ENCODE measurements at regions not wholly inside any gene's neighbourhood (a gene's known extent, or its start where the extent isn't known, plus 50 kb on each side); places are given as distances from the start of the nearest gene placed in this dataset.

DNA sequence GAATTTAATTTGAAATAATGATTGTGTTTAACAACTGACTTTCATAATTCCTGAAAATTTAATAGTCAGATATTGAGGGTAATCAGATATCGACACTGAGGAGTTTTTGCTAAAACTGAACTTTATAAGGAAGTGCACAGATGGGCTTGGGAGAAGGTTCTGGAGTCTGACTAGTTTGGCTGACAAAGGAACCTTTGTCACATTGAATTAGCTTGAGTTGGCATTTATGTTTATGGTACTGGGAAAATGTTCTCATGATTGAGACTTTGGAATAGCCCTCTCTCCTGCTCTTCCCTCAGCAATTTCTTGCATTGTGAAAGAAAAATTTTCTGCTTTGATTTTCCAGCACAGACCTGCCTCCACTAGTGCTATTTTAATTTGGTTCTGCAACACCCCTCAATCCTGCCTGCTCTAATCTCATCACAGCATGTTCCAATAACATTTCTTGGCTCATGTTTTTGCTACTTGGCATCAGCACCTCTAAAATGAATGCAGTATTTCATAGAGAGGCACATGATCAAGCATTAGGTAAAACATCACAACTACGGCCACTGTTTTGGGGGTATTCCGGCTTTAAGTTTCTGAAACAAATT, 133.9 kb upstream of the FSHR start:
- TF ChIP-seq, protein P1, sequence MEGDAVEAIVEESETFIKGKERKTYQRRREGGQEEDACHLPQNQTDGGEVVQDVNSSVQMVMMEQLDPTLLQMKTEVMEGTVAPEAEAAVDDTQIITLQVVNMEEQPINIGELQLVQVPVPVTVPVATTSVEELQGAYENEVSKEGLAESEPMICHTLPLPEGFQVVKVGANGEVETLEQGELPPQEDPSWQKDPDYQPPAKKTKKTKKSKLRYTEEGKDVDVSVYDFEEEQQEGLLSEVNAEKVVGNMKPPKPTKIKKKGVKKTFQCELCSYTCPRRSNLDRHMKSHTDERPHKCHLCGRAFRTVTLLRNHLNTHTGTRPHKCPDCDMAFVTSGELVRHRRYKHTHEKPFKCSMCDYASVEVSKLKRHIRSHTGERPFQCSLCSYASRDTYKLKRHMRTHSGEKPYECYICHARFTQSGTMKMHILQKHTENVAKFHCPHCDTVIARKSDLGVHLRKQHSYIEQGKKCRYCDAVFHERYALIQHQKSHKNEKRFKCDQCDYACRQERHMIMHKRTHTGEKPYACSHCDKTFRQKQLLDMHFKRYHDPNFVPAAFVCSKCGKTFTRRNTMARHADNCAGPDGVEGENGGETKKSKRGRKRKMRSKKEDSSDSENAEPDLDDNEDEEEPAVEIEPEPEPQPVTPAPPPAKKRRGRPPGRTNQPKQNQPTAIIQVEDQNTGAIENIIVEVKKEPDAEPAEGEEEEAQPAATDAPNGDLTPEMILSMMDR (IDR thresholded peaks at IDR 0.05): no peak
- DNase-seq (ENCODE audit: extremely low spot score, unreplicated experiment): no peak
- no peak overlapping the region for H3K27ac Mint-ChIP-seq (ENCODE audit: unreplicated experiment)
- H3K9me3 Mint-ChIP-seq (ENCODE audit: unreplicated experiment): no peaks in the 10 kb centered on the region
- H3K36me3 Mint-ChIP-seq (ENCODE audit: unreplicated experiment): no peaks in the 10 kb centered on the region
- peaks cover 3% of the 10 kb centered on the region for H3K27me3 Mint-ChIP-seq (ENCODE audit: unreplicated experiment)
- no peaks in the 10 kb centered on the region for H3K4me1 Mint-ChIP-seq (ENCODE audit: unreplicated experiment)
- no peak overlapping the region for H3K4me3 Mint-ChIP-seq (ENCODE audit: unreplicated experiment)

DNA sequence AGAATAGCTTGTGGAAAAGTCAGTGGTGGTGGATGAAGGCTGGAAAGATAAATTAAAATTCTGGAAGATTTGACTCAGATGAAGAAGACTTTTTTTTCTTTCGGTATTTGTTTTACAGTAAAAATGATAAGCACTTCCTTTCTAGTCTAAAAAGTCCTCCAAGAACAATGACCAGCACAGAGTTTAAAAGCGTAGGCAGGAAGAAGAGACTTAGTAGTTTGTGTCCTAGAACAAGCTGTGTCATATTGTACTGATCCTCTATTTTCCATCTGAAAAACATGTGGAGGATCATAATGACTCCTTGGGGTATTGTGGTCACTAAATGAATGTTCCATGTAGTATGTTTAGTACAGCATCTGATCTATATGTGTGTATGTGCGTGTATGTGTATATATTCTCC, 132.4 kb upstream of the FSHR start:
- Mint-ChIP-seq H3K36me3 (ENCODE audit: unreplicated experiment) (no peaks in the 10 kb centered on the region), H3K4me1 (ENCODE audit: unreplicated experiment) (no peaks in the 10 kb centered on the region), H3K27ac (ENCODE audit: unreplicated experiment) (no peak overlapping the region), H3K4me3 (ENCODE audit: unreplicated experiment) (no peak overlapping the region), H3K27me3 (ENCODE audit: unreplicated experiment) (no peaks in the 10 kb centered on the region), H3K9me3 (ENCODE audit: unreplicated experiment) (no peaks in the 10 kb centered on the region)
- TF ChIP-seq, protein P1 (IDR thresholded peaks at IDR 0.05): no peak
- no peak for DNase-seq (ENCODE audit: extremely low spot score, unreplicated experiment)

DNA sequence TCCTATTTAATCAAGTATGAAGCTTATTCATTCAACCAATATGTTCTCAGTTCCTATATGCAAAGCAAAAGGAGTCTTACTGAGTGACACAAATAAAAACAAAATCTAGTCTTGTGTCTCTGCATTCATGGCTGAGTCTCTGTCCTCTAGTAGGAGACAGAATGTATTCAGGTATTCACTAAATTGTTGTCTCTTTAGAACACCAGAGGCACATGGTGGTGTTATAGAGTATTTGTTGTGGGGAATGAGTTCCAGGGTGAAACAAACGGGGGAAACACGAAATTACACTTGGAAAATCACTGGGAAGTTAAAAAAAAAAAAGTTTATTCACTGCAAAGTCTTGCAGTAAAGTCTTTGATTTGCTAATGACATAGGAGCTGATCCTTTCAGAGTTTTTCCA, 131.7 kb upstream of the FSHR start:
- H3K27ac Mint-ChIP-seq (ENCODE audit: unreplicated experiment): no peak overlapping the region
- DNase-seq (ENCODE audit: extremely low spot score, unreplicated experiment): no peak
- TF ChIP-seq, protein P1 (IDR thresholded peaks at IDR 0.05): no peak

DNA sequence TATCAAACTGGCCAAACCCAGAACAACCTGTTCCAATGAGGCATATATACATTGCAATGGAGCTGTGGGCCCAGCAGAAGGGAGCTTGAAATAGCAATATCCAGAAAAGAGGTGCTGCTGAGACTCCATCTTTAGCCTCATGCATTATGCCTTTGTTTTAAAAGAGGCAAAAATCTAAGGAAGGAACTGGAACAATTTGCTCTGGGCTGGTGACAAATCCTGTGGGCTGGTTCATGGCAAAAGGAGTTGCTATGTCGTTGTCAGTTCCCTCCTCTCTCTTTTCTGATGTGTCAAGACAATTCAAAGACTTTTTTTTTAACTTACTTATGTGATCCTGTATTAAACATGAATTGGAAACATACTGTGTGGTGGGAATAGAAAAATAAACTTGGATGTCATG, 124.2 kb upstream of the FSHR start:
- Mint-ChIP-seq H3K4me1 (ENCODE audit: unreplicated experiment) (no peaks in the 10 kb centered on the region), H3K9me3 (ENCODE audit: unreplicated experiment) (peaks cover 13% of the 10 kb centered on the region), H3K27ac (ENCODE audit: unreplicated experiment) (no peak overlapping the region), H3K36me3 (ENCODE audit: unreplicated experiment) (no peaks in the 10 kb centered on the region), H3K4me3 (ENCODE audit: unreplicated experiment) (no peak overlapping the region), H3K27me3 (ENCODE audit: unreplicated experiment) (no peaks in the 10 kb centered on the region)
- TF ChIP-seq, protein P1 (IDR thresholded peaks at IDR 0.05): no peak
- DNase-seq (ENCODE audit: extremely low spot score, unreplicated experiment): no peak

More for the DNA sequence above, 131.7 kb upstream of the FSHR start:
- Mint-ChIP-seq H3K4me1 (ENCODE audit: unreplicated experiment) (no peaks in the 10 kb centered on the region), H3K4me3 (ENCODE audit: unreplicated experiment) (no peak overlapping the region), H3K27me3 (ENCODE audit: unreplicated experiment) (no peaks in the 10 kb centered on the region), H3K36me3 (ENCODE audit: unreplicated experiment) (no peaks in the 10 kb centered on the region), H3K9me3 (ENCODE audit: unreplicated experiment) (no peaks in the 10 kb centered on the region)

DNA sequence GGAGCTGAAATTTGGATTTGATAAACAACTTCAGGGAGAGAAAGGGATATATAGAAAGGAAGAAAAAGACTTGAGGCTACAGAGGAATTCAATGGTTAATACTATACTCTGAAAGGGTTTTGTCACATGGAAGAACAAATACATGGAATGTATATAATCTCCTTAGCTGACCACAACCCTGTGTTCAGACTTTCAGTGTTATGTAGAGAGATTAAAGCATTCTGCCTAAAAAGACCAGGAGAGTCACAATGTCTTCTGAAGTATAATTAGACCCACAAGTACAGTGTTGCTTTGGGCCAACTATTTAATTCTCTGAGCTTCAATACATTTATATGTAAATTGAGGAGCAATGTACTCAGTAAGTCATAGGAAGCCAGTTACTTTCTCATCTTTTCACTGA, 123.8 kb upstream of the FSHR start:
- Mint-ChIP-seq H3K9me3 (ENCODE audit: unreplicated experiment) (peaks cover 13% of the 10 kb centered on the region), H3K27me3 (ENCODE audit: unreplicated experiment) (no peaks in the 10 kb centered on the region), H3K36me3 (ENCODE audit: unreplicated experiment) (no peaks in the 10 kb centered on the region)

More for the DNA sequence above, 123.8 kb upstream of the FSHR start:
- Mint-ChIP-seq H3K4me1 (ENCODE audit: unreplicated experiment) (no peaks in the 10 kb centered on the region), H3K27ac (ENCODE audit: unreplicated experiment) (no peak overlapping the region), H3K4me3 (ENCODE audit: unreplicated experiment) (no peak overlapping the region)
- TF ChIP-seq, protein P1 (IDR thresholded peaks at IDR 0.05): no peak
- DNase-seq (ENCODE audit: extremely low spot score, unreplicated experiment): no peak
